Cardiac muscle cell (in vitro differentiated cells and primary cell): ENCODE measurements at regions not wholly inside any gene's neighbourhood (a gene's known extent, or its start where the extent isn't known, plus 50 kb on each side); places are given as distances from the start of the nearest gene placed in this dataset.

ENCODE experiments used
- DNase-seq, 2 donors: peaks; one replicate each; pipeline versions ENCODE4 v3.0.0 to v3.0.0-alpha.2; 2010 to 2017; ENCODE audit warnings: low read depth in 1 of 2, low spot score in 1 of 2
- H3K27ac ChIP-seq: fragments of 200-600 bp; sonication (generic); 2 replicates; pipeline ENCODE4 v1.5.1; 2016
- H3K27me3 ChIP-seq: fragments of 200-600 bp; sonication (generic); 2 replicates; pipeline ENCODE4 v1.6.0; 2016; ENCODE audit warnings: control low read depth
- H3K36me3 ChIP-seq: fragments of 200-600 bp; sonication (generic); 2 replicates; pipeline ENCODE4 v1.5.1; 2016; ENCODE audit warnings: control low read depth
- H3K4me1 ChIP-seq: fragments of 200-600 bp; sonication (generic); 2 replicates; pipeline ENCODE4 v1.8.1; 2017; ENCODE audit warnings: low read depth, mild to moderate bottlenecking, mixed run types
- H3K4me3 ChIP-seq: fragments of 200-600 bp; sonication (generic); 2 replicates; pipeline ENCODE4 v1.5.1; 2016; ENCODE audit warnings: mild to moderate bottlenecking
- H3K9me3 ChIP-seq: fragments of 200-600 bp; sonication (generic); 2 replicates; pipeline ENCODE4 v1.5.1; 2017; ENCODE audit warnings: low read depth, mild to moderate bottlenecking, control low read depth
- TF ChIP-seq, protein P1 (sequence below): IDR thresholded peaks from 2 replicates; pipeline ENCODE4 v1.5.1; 2012; ENCODE audit warnings: low read depth, mild to moderate bottlenecking, low read length

DNA sequence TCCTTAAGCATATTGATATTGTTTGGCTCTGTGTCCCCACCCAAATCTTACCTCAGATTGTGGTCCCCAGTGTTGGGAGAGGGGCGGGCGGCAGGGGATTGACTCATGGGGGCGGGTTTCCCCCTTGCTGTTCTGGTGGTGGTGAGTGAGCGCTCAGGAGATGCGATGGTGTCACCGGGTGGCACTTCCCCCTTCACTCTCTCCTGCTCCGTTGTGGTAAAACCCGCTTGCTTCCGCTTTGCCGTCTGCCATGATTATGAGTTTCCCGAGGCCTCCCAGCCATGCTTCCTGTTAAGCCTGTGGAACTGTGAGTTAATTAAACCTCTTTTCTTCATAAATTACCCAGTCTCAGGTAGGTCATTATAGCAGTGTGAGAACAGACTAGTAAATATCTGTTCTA lies 229.1 kb downstream of the IRX2 start:
- H3K27me3 ChIP-seq: no peaks in the 10 kb centered on the region
- TF ChIP-seq, protein P1, sequence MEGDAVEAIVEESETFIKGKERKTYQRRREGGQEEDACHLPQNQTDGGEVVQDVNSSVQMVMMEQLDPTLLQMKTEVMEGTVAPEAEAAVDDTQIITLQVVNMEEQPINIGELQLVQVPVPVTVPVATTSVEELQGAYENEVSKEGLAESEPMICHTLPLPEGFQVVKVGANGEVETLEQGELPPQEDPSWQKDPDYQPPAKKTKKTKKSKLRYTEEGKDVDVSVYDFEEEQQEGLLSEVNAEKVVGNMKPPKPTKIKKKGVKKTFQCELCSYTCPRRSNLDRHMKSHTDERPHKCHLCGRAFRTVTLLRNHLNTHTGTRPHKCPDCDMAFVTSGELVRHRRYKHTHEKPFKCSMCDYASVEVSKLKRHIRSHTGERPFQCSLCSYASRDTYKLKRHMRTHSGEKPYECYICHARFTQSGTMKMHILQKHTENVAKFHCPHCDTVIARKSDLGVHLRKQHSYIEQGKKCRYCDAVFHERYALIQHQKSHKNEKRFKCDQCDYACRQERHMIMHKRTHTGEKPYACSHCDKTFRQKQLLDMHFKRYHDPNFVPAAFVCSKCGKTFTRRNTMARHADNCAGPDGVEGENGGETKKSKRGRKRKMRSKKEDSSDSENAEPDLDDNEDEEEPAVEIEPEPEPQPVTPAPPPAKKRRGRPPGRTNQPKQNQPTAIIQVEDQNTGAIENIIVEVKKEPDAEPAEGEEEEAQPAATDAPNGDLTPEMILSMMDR: no peak
- no peaks in the 10 kb centered on the region for H3K4me1 ChIP-seq
- H3K36me3 ChIP-seq: no peaks in the 10 kb centered on the region
- no peak overlapping the region for H3K27ac ChIP-seq
- DNase-seq: no peak
- no peak overlapping the region for H3K4me3 ChIP-seq
- no peaks in the 10 kb centered on the region for H3K9me3 ChIP-seq

DNA sequence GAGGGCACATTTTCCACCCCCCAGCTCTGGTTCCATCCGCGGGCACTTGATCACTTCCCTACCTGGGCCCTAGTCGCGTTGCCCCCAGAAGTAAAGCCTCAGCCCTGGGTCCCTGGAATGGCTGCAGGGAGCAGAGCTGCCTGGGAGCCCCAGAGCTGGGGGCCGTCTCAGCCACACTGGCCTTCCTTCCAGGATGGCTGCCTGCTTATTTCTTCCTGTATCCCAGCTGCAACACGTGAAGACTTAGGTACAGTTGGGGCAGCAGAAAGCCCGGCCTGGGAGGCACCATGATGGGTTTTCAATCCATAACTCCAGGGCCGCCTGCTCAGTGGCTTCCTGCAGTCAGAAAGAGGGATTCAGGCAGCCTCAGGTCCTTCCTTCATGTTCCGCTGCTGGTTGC lies 232.3 kb downstream of the IRX2 start:
- no peaks in the 10 kb centered on the region for H3K36me3 ChIP-seq
- H3K27me3 ChIP-seq: no peaks in the 10 kb centered on the region
- H3K4me3 ChIP-seq: no peak overlapping the region
- H3K9me3 ChIP-seq: no peaks in the 10 kb centered on the region
- no peak for DNase-seq
- TF ChIP-seq, protein P1: no peak
- H3K27ac ChIP-seq: no peak overlapping the region
- H3K4me1 ChIP-seq: no peaks in the 10 kb centered on the region

DNA sequence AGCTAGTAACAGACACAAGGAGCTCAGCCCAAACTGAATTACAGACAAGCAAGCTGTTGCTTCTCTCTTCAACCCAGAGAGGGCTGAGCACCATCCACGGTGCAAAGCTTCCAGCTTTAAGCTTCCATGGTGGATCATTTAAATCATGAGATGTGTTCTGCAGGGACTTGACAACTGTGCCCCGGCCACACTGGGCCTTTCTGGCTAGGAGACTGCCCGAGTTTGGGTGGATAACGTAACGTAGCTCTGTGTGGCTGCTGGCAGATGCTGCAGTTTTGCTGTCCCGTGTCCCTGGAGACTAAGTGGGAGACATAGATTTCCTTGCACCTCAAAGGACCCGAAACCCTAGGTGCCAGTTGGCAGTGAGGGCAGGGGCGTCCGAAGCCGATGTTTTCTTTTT lies 234.0 kb downstream of the IRX2 start:
- no peaks in the 10 kb centered on the region for H3K36me3 ChIP-seq
- TF ChIP-seq, protein P1: no peak
- no peak overlapping the region for H3K27ac ChIP-seq
- no peak overlapping the region for H3K4me3 ChIP-seq
- H3K9me3 ChIP-seq: no peaks in the 10 kb centered on the region
- DNase-seq: no peak
- H3K27me3 ChIP-seq: no peaks in the 10 kb centered on the region
- no peaks in the 10 kb centered on the region for H3K4me1 ChIP-seq

DNA sequence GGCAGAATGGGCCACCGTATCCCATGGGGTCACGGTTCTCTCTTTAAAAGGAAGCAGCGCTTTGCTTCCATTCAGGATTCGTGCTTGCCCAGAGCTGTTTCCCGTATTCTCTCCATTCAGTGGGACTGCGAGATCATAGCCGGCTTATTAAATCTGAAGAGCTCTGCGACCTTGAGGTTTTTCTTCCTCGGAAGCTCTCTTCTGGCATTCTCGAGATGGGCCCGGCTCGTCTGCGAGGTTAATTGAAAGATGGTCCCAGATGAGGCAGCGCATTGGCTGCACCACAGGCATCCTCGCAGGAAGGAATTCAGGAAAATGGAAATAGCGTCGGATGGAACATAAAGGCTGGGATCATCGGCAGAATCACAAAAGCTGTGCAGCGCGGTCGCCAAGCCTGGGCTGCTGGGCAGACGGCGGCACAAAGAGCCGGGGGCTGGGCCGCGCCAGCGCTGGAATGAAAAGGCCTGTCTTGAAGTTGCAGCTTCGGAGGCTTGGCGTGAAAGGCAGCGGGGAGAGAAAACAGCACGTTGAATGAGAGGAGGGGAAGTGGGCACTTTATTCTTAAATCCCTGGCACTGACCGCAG lies 236.2 kb downstream of the IRX2 start:
- no peak overlapping the region for H3K4me3 ChIP-seq
- H3K36me3 ChIP-seq: no peaks in the 10 kb centered on the region
- no peaks in the 10 kb centered on the region for H3K27me3 ChIP-seq
- DNase-seq: no peak
- no peak overlapping the region for H3K27ac ChIP-seq
- no peaks in the 10 kb centered on the region for H3K4me1 ChIP-seq
- TF ChIP-seq, protein P1: no peak
- H3K9me3 ChIP-seq: no peaks in the 10 kb centered on the region

DNA sequence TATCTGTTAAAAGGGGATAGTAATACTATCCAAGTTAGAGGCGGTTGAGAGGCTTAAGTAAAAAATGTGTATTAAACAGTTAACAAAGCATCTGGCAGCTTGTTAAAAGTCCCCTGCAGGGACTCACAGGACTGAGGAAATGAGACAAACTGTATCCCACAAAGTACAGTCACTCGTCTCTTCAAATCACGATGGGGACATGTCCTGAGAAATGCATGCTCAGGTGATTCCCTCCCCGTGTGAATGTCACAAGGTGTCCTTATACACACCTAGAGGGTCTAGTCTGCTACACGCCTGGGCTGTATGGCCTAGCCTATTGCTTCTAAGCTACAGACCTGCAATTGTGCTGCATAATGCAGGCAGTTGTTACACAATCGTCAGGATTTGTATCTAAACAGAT lies 237.0 kb downstream of the IRX2 start:
- Histone ChIP-seq H3K27ac (no peak overlapping the region), H3K36me3 (no peaks in the 10 kb centered on the region), H3K4me1 (no peaks in the 10 kb centered on the region), H3K27me3 (no peaks in the 10 kb centered on the region), H3K4me3 (no peak overlapping the region), H3K9me3 (no peaks in the 10 kb centered on the region)
- DNase-seq: no peak
- TF ChIP-seq, protein P1: no peak

DNA sequence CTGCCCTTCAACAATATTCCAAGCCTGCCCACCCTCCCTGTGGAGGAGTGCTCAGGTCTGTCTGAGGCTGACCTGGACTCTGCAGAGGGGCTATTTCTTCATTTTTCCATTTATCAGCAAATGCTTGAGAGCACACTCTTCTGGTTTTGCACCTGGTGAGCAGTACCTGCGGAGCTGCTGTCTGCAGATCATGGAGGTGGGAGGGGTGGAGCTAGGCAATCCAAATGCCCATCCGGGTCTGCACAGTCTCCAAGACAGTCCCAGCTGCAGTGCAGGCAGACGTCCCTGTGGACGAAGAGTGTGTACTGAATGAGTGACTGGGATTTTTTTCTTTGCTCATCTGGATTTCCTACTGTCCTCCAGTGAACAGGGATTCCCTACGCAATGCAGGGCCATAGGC lies 239.8 kb downstream of the IRX2 start:
- TF ChIP-seq, protein P1: no peak
- H3K9me3 ChIP-seq: no peaks in the 10 kb centered on the region
- no peaks in the 10 kb centered on the region for H3K27me3 ChIP-seq
- no peak for DNase-seq
- no peaks in the 10 kb centered on the region for H3K4me1 ChIP-seq
- no peaks in the 10 kb centered on the region for H3K36me3 ChIP-seq
- H3K4me3 ChIP-seq: no peak overlapping the region
- no peak overlapping the region for H3K27ac ChIP-seq
